GM12875 (cell line): ENCODE measurements at regions not wholly inside any gene's neighbourhood (a gene's known extent, or its start where the extent isn't known, plus 50 kb on each side); places are given as distances from the start of the nearest gene placed in this dataset.

Experiments used
- H3K4me3 ChIP-seq: one replicate; pipeline ENCODE4 v1.5.1; 2011; ENCODE audit warnings: low read depth, low read length, control low read depth
- CTCF ChIP-seq: IDR thresholded peaks from 2 replicates; pipeline ENCODE4 v1.5.1; 2011; ENCODE audit warnings: low read depth, mild to moderate bottlenecking, control low read depth, inconsistent platforms, low read length, moderate library complexity, borderline replicate concordance; ENCODE audit not compliant: insufficient read depth

- H3K4me3 ChIP-seq = no peak overlapping the region
- TF ChIP-seq CTCF = no peak
These were observed 604.3 kb upstream of the API5 start for GRCh38 chr11:42707541-42707940.

GRCh38 chr11:42709216-42709615, 602.6 kb upstream of the API5 start:
- TF ChIP-seq CTCF = no peak
- no peak overlapping the region for H3K4me3 ChIP-seq

- no peak for TF ChIP-seq CTCF
- no peak overlapping the region for H3K4me3 ChIP-seq
These were observed 598.5 kb upstream of the API5 start for GRCh38 chr11:42713279-42713678.

GRCh38 chr11:42713753-42714152, 598.0 kb upstream of the API5 start:
- TF ChIP-seq CTCF = no peak
- no peak overlapping the region for H3K4me3 ChIP-seq

GRCh38 chr11:42720716-42721563, 590.9 kb upstream of the API5 start:
- H3K4me3 ChIP-seq = no peak overlapping the region
- no peak for TF ChIP-seq CTCF

GRCh38 chr11:42727879-42728278, 583.9 kb upstream of the API5 start:
- TF ChIP-seq CTCF = no peak
- H3K4me3 ChIP-seq = no peak overlapping the region

GRCh38 chr11:42762348-42762747, 549.4 kb upstream of the API5 start:
- no peak for TF ChIP-seq CTCF
- H3K4me3 ChIP-seq = no peak overlapping the region
